NCI-H345 treated with DMSO at 0.1 percent for 48 hours (cell line): ENCODE measurements at regions not wholly inside any gene's neighbourhood (a gene's known extent, or its start where the extent isn't known, plus 50 kb on each side); places are given as distances from the start of the nearest gene placed in this dataset.
"Not testable (repeated sequence)": the region's sequence is repeated elsewhere in the genome, so short reads cannot be mapped to it uniquely, and the experiment has no call there.

Experiments
- DNase-seq: peaks from one replicate; lab custom pipeline; 2025; ENCODE audit not compliant: unreplicated experiment; lab: John Stamatoyannopoulos, UW

DNA sequence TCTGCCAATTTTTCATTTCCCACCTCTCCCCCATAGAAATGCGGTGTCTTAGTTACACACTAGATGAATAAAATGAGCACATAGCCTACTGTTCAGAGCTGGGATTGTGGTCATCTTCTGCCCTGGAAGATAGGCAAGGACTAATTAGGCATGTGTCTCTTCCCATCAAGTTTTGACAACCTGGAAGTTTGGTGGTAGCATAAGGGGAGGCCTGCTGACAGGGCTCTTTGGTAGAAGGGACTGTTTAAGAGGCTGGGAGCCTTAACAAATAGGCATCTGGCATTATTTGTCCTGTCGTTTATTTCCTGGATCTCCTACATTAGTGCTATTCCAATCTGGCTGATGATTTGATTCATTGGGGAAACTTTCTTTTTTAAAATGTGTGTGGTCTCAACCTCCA lies 512.3 kb downstream of the ZNF385D start:
- no peak for DNase-seq

DNA sequence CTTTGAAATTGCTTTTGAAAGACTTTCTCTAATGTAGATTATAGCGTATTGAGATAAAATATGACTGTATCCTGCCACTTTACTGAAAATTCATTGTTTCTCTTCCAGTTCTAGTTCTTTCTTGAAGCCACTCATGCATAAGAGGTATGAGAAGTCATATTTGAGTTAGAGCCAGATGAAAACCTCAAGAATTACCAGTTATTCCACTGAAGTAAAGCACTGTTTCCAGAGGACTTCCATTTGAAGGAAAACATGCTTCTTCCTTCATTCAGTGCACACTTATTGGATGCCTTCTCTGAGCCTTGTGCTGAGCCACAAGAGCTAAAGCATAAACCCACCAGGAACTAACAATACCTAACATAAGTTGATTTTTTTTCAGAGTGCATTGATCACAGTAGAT lies 513.4 kb downstream of the ZNF385D start:
- DNase-seq = no peak

DNA sequence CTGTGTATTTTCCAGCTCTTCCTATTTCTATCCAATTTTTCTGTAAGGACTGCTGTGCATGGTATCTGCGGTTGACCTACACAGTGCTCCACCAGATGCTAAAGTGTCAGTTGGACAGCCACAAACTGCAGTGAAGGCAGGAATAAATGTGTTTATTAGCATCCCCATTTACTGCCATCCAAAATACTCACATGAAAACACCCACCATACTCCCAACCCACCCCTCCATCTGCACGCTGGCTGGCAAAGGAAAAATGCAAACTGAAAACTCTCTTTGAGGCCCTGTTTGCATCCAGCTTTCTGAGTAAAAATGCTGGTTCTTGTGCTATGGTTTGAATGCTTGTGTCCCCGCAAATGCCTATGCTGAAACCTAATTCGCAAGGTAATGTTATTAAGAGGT lies 515.5 kb downstream of the ZNF385D start:
- no peak for DNase-seq

DNA sequence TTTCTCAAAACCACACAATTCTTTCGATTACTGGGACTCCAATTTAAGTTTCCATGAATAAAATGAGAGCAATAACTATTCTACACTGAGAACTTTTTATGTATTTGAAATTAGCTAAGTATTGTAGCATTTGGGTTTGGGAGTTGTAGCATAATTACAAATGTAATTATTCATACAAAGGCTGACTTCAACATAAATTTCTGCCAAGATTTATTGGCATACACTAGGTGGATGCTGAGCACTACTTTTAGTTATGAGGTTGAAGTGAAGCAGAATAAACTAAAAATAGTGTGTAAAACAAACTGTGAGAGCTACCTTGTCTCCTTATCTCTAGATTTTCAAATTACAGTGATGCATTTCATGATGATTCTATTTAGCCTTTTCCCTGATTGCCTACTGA lies 516.1 kb downstream of the ZNF385D start:
- DNase-seq = no peak

DNA sequence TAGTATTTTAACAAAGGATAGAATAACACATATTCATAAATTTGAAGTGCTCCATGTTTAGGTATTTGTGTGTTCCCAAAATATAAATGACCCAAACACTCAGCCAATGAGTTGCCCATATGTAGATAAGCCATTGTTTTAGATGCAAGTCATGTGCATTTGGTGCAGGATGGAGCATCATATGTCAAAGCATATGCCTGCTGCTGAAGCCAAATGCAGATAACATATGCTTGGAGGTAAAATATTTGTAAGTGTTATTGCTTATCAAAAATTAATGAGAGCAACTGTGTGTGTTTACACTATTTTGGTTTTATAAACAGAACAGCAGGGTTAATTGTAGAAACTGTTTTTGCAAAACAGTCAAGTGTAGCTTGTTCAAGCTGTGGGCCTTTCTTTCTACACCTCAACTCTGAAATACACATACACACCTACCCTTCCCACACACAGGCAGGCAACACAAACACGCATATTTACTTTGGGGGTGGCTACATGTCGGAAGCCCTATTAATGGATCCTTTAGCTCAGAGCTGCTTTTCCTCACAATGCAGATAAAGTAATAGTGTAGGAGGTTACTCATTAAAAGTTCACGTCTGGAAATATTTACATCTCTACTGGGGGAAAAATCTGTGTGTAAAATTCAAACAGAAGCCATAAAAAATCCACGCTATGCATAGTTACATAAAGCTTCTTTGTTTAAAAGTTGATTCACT lies 521.4 kb downstream of the ZNF385D start:
- DNase-seq = no peak

DNA sequence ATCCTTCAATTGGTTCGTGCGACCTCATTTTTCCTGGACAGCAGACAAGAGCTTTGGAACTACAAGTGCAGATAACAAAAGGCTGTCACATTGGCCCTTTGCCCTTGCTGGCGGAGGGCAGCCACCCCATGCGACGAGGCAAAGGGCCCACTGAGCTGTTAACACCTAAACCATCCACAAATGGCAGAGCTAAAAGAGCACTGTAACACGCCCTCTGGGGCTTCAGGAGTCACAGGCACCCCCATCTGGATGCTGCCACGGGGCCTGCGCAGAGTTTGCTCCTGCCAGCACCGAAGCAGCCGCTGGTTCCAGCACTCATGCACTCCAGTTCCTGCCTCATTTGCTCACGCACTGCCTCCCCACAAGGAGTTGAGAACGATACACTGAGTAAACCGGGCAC lies 524.9 kb downstream of the ZNF385D start:
- DNase-seq = no peak

DNA sequence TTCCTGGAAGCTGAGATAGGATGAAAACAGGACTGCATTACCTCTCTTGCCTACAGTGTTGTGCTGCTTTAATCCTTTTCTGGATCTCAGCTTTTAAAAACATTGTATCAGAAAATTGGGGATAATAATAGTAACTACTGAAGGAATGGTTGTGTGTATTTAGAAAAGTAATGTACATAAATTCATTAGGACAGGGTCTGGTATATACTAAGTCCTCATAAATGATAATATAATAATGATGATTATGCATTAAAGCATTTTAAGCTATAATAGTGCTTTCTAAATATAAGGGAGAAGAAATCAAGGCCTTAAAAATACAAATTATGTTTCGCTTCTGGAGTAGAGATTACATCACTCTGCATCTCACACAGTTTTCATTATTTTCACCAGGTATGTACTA lies 530.1 kb downstream of the ZNF385D start:
- DNase-seq = no peak

DNA sequence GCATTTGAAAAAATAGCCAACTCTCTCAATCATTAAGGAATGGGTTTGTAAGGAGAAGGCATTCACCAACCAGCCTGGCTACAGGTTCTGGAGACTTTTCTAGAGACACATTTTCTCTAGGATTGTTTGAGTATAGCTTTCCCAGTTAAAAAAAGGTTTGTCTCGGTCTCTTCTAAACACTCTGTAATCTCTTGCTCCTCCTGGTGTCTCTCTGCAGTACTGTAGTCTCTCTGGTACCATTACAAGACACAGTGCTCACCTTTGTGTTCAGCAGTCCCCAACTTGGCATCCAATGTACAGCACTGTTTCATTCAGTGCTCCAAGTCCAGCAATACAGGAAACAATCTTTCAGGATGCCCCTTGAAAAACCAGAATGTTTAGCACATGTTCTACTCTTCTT lies 534.4 kb downstream of the ZNF385D start:
- DNase-seq = no peak

DNA sequence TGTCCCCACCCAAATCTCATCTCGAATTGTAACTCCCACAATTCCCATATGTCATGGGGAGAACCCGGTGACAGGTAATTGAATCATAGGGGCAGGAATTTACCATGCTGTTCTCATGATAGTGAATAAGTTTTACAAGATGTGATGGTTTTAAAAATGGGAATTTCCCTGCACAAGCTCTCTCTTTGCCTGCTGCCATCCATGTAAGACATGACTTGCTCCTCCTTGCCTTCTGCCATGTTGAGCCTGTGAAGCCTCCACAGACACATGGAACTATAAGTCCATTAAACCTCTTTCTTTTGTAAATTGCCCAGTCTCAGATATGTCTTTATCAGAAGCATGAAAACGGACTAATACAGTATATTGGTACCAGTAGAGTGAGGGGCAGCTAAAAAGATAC lies 546.9 kb downstream of the ZNF385D start:
- not testable (repeated sequence) for DNase-seq

DNA sequence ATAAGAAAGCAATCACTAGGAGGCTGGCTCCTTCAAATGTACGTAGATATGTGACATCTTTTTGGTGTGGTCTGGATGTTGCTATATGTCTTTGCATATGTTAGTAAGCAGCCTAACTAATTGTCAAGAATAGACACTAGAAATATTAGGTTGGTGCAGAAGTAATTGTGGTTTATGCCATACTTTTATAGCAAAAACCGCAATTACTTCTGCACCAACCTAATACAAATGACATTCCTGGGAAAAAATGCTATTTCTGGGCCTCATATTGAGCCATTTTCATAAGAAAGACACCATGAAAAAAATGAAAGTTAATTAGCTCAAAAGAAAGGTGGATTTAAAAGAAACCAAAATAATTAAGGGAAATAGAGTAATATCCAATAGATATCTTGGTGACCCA lies 555.8 kb downstream of the ZNF385D start:
- no peak for DNase-seq

DNA sequence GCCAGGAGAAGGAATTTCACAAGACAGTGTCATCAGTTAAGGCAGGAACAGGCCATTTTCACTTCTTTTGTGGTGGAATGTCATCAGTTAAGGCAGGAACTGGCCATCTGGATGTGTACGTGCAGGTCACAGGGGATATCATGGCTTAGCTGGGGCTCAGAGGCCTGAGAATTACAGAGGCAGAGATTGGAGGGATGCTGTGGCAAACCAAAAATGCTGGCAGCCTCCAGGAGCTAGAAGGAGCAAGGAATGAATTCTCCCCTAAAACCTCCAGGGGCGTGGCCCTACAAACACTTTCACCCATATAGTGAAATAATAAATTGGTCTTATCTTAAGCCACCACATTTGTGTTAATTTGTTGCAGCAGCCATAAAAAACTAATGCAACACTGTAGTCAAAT lies 557.0 kb downstream of the ZNF385D start:
- DNase-seq = not testable (repeated sequence)

DNA sequence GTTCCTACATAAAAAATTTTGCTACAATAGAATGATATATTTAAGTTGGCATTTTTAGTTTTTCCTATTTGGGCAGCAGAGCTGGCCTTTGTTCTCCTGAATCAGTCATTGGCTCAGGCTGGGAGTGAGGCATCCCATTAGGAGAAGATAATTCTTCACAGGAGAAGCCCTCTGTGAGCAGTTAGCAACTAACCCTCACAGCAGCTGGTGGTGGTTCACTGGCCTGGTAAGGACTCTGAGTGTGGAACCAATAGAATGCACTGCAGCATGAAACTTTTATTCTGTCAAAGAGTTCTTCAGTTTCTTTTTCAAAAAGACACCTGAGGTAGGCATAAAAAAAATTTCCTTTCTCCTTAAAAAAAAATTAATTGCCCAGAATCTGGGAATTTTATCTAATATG lies 562.6 kb downstream of the ZNF385D start:
- no peak for DNase-seq

DNA sequence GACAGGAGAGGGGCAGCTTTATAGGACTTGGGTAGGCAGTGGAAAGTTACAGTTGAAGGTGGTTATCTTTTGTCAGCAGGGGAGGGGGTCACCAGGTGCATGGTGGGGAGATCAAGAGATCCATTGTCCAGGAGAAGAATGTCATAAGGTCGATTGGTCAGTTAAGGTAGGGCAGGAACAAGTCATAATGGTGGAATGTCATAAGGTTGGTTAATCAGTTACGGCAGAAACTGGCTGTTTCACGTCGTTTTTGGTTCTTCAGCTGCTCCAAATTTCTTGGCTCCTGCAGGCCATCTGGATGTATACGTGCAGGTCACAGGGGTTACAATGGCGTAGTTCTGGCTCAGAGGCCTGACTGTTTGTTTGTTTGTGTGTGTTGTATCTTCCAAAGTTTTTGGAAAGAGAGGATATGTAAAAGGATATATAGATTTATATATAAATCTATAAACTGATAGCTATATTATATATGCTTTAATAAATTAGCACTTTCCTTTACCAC lies 565.1 kb downstream of the ZNF385D start:
- DNase-seq = no peak

DNA sequence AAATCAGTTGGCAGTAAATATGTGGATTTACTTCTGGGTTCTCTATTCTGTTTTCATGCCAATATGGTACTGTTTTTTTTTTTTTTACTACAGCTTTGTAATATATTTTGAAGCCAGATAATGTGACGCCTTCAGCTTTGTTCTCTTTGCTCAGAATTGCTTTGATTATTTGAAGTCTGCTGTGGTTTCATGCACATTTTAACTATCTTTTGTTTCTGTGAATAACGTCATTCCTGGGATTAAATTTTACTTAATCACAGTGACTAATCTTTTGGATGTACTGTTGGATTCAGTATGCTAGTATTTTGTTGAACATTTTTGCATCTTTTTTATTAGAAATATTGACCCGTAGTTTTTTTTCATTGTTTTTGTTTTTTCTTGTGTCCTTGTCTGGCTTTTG lies 576.5 kb downstream of the ZNF385D start:
- DNase-seq = no peak

DNA sequence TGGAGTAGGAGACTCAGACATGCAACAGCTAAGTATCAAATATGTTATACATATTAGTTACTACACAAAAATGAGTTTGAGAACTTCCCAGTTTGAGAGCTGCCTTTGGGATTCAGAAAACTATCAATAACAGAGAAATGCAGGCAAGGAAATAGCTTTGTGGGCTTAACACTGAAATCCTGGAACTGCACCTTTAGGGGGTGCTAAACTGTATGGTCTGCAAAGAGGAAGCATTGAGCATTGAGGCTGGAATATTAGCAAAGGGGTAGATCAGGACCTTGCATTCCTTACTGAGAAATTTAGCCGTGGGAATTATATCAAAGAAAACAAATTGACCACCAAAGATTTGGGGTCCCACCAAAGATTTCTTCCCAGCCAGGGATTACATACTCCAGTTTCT lies 580.0 kb downstream of the ZNF385D start:
- DNase-seq = no peak

DNA sequence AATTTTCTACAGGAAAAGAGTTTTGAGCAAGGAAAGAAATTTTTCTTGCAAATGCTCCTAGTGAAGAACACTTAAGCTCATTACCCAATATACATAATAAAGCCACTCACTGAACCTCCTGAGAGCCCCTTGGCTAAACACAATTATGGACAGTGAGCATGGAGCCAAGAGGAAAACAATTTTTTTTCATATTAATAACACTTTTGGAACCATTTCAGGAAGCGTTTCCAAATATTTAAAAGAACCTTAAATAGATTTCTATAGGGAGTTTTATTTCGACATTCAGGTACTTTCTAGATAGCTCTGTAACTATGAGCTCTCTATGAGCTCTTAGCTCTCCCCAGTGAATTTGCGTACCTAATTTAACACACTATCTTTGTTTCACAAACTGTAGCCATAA lies 581.1 kb downstream of the ZNF385D start:
- DNase-seq = no peak

DNA sequence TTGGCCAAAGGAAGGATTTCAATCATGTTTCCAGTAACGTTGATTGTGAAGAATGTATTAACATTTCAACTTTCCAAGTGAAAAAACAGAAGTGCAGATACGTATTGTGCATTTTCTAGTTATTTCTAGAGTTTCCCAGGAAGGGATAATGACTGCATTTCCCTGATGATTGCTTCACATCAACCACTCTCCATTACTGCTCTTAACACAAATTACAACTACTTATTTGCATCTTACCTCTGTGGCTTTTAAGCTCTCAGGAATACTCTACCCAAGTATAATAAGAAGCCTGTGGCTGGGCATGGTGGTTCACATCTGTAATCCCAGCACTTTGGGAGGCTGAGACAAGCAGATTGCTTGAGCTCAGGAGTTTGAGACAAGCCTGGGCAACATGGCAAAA lies 582.5 kb downstream of the ZNF385D start:
- DNase-seq = no peak

DNA sequence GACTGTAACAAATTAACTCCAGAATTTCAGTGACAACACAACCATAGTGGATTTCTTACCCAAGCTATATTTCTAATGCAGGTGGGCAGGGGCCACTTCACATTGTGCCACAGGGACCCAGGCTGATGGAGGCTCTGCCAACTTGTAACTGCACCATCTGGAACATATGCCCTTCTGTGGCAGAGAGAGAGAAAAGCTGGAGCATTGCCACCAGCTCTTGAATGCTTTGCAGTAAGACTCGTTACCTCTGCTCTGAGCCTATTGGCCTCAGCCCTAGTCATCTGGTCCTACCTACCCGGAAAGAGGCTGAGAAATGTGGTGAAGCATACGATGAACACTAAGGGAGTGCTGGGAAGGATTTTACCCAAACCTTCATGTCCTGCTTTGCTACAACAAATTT lies 587.1 kb downstream of the ZNF385D start:
- DNase-seq = no peak

DNA sequence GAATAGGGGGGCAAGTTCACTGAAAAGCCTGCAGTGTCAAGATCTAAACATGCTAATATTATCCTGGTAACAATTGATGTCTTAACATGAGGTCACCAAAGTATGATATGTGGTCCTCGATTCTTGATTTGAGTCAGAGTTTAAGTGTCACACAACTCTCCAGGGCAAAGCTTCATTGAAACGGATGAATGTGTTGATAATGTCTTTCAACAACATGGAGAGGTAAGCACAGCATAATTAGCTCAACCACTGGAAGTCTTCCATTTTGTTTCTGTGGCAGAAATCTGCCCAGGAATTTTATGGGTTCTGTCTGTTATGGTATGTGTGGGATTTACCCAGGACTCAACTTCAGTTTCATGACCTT lies 591.5 kb downstream of the ZNF385D start:
- DNase-seq = no peak

DNA sequence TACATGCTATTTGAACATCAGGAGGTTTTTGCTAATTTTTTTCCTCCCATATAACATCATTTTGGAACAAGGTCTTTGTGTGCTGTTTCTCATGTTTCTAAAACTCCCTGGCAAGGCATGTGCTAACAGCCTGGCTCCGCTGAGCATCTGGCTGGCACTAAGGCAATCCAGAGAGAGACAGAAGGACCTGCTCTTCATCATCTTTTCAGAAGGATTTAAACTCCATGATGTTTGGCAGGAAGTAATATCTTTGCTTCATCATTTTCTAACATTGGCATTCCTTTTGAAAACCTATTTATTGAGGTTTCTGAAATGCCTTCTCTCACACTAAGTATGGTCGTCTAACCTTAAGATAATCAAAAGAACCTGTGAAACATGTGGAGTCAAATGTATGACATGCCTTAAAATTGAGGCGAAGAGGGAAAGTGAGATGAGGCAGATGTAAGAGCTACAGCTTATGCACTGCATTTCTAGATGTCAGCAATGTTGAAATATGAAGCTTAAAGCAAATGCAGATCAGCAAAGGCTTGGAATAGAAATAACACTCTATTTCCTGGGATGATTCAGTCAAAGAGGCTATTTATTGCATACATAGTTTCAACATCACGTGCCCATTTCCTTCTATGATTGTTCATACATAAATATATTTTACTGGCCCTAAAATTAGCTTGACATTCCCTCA lies 592.0 kb downstream of the ZNF385D start:
- DNase-seq = no peak

DNA sequence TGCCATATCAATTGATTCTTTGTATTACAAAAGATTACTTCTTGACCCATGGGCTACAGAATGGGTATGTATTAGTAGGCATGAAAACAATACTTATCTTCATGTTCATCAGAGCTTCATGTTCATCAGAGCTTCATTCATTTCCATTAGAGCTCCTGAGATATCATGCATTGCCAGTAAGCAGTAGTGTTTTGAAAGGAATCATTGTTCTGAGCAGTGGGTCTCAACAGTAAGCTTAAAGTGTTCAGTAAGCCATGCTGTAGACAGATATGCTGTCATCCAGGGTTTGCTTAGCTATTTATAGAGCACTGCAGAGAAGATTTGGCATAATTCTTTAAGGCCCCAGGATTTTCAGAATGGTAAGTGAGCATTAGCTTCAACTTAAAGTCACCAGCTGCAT lies 596.1 kb downstream of the ZNF385D start:
- no peak for DNase-seq

DNA sequence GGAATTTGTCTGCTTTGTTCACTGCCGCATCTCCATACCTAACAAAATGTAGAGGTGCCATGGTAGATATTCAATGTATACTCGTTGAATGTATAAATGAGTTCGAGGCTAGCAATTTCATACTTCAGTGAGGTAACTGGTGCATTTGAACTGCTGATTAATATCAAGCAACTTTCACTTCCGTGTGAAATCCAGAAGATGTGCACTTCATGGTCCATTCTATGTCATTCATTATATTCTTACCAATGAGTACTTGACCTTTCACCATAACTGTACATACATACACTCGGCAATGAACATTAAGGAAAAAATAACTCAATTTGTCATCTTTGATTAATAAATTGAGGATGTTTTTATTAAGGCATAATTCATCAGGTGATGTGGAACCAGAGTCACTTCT lies 598.5 kb downstream of the ZNF385D start:
- DNase-seq = no peak

DNA sequence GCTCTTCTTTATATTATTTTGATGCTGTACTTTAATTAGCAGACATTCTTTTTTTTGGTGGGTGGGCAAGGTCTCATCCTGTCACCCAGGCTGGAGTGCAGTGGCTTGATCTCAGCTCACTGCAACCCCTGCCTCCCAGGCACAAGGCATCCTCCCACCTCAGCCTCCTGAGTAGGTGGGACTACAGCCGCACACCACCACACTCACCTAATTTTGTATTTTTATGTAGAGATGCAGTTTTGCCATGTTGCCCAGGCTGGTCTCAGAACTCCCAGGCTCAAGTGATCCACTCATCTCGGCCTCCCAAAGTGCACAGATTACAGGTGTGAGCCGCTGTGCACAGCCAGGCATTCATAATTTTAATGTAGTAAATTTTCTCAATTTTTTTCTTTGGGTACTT lies 608.1 kb downstream of the ZNF385D start:
- no peak for DNase-seq
